ENCODE measurements at regions not wholly inside any gene's neighbourhood (a gene's known extent, or its start where the extent isn't known, plus 50 kb on each side); places are given as distances from the start of the nearest gene placed in this dataset.
A peak's percentile ranks its signal among the peaks of the same experiment; 100 is the strongest.

DNA sequence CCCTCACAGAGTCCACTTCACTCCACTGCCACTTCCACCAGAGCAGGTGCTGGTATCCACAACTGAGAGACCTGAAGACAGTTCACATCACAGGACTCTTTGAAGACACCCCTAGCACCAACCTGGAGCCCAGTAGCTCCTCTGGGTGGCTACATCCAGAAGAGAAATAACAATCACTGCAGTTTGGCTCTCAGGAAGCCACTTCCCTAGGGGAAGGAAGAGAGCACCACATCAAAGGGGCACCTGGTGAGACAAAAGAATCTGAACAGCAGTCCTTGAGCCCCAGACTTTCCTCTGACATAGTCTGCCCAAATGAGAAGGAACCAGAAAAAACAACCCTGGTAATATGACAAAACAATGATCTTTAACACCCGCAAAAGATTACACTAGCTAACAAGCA lies 113.2 kb downstream of the TENT5C start:
- no peak overlapping the region for H3K4ac ChIP-seq (ENCODE audit: low read depth in 1 of 2, low read length in 2 of 2)
- no peaks in the 10 kb centered on the region for H3K36me3 ChIP-seq (ENCODE audit: control insufficient read depth in 1 of 2, insufficient read depth in 2 of 2, low read depth in 1 of 2, low read length in 2 of 2)
- peaks cover 0 to under 1% of the 10 kb centered on the region in 2 experiments for H3K27me3 ChIP-seq (ENCODE audit: control insufficient read depth in 1 of 2, insufficient read depth in 1 of 2, low read length in 2 of 2)
- no peak overlapping the region for H2BK12ac ChIP-seq (ENCODE audit: low read length in 2 of 2)
- no peak overlapping the region for H3K27ac ChIP-seq (ENCODE audit: low read length, poor library complexity, severe bottlenecking)
- no peak overlapping the region for H2AK5ac ChIP-seq (ENCODE audit: low read length, severe bottlenecking)
- no peak overlapping the region for H3K14ac ChIP-seq (ENCODE audit: low read length in 2 of 2)
- WGBS = no CpG with 5 or more reads among the region's 1 CpG
- H4K91ac ChIP-seq (ENCODE audit: low read length) = no peak overlapping the region
- no peak overlapping the region for H3K9ac ChIP-seq (ENCODE audit: low read length)
- no peaks in the 10 kb centered on the region for H3K79me1 ChIP-seq (replicated peaks; ENCODE audit: low read length, poor library complexity, severe bottlenecking)
- no peak overlapping the region for H3K18ac ChIP-seq (ENCODE audit: low read depth in 1 of 2, low read length in 2 of 2)
- no peaks in the 10 kb centered on the region for H3K4me1 ChIP-seq (ENCODE audit: control insufficient read depth, insufficient read depth, low read depth, low read length)
- no peak for DNase-seq
- no peak overlapping the region for H4K8ac ChIP-seq (ENCODE audit: low read length)
- H3K23ac ChIP-seq (ENCODE audit: low read length in 2 of 2) = no peak overlapping the region
- no peak overlapping the region for H3K4me3 ChIP-seq (ENCODE audit: insufficient read depth in 1 of 2, low read depth in 1 of 2, low read length in 2 of 2)
- H3K9me3 ChIP-seq (ENCODE audit: control insufficient read depth, low read length) = peaks cover 3% of the 10 kb centered on the region
- no peak overlapping the region for H3K4me2 ChIP-seq (ENCODE audit: low read length, poor library complexity, severe bottlenecking)
- no peak overlapping the region for H2BK5ac ChIP-seq (ENCODE audit: low read depth, low read length, poor library complexity, severe bottlenecking)
- no peak overlapping the region for H2BK15ac ChIP-seq (ENCODE audit: low read depth, poor library complexity, severe bottlenecking)
- no peak overlapping the region for H2BK120ac ChIP-seq (ENCODE audit: low read depth, low read length)
- H2AFZ ChIP-seq (ENCODE audit: low read depth, low read length) = no peak overlapping the region

DNA sequence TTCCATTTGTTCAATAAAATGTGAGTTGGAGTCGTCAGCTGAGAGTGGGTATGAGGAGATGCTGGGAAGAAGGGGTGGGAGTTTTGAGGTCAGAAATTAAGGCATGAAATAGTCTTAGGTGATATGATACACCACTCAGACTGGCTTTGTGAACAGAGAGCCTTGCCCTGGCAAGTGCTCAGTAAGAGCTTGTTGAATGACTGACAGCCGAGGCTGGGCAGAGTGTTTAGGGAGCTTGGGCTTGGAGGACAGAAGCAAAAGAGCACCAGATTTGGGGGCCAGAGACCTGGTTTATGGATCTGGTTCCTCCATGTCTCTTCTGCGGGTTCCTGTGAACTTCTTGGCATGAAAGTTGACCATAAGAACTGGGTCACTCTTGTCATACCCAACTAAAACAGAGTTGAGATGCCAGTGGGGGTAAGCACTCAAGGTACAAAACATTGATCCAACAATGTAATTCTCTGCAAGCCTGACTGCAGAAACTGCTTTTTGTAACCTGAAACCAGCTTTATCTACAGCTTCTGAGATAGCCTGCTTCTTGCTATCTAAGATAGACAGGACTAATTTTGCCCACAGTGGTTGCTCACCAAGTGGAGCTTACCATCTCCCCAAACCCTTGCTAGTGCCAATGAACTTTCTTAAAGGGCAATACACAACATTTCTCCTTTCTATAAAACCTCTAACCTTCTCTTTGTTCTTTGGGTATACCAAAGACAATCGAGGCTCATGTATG lies 126.4 kb downstream of the TENT5C start:
- Histone ChIP-seq H2AK5ac (ENCODE audit: low read length, severe bottlenecking) (no peak overlapping the region), H4K8ac (ENCODE audit: low read length) (no peak overlapping the region), H3K4me2 (ENCODE audit: low read length, poor library complexity, severe bottlenecking) (no peak overlapping the region), H3K27ac (ENCODE audit: low read length, poor library complexity, severe bottlenecking) (no peak overlapping the region), H2BK5ac (ENCODE audit: low read depth, low read length, poor library complexity, severe bottlenecking) (no peak overlapping the region), H2AFZ (ENCODE audit: low read depth, low read length) (no peak overlapping the region), H3K27me3 (ENCODE audit: control insufficient read depth in 1 of 2, insufficient read depth in 1 of 2, low read length in 2 of 2) (no peaks in the 10 kb centered on the region), H2BK120ac (ENCODE audit: low read depth, low read length) (no peak overlapping the region), H3K4me3 (ENCODE audit: insufficient read depth in 1 of 2, low read depth in 1 of 2, low read length in 2 of 2) (no peak overlapping the region), H3K4ac (ENCODE audit: low read depth in 1 of 2, low read length in 2 of 2) (no peak overlapping the region), H2BK12ac (ENCODE audit: low read length in 2 of 2) (no peak overlapping the region), H3K14ac (ENCODE audit: low read length in 2 of 2) (no peak overlapping the region), H2BK15ac (ENCODE audit: low read depth, poor library complexity, severe bottlenecking) (no peak overlapping the region), H3K9me3 (ENCODE audit: control insufficient read depth, low read length) (peaks cover 9% of the 10 kb centered on the region), H3K36me3 (ENCODE audit: control insufficient read depth in 1 of 2, insufficient read depth in 2 of 2, low read depth in 1 of 2, low read length in 2 of 2) (no peaks in the 10 kb centered on the region), H3K18ac (ENCODE audit: low read depth in 1 of 2, low read length in 2 of 2) (peak overlapping the region in 1 of 2 experiments; percentile 9), H4K91ac (ENCODE audit: low read length) (no peak overlapping the region), H3K23ac (ENCODE audit: low read length in 2 of 2) (no peak overlapping the region), H3K4me1 (ENCODE audit: control insufficient read depth, insufficient read depth, low read depth, low read length) (peaks cover 3% of the 10 kb centered on the region), H3K9ac (ENCODE audit: low read length) (no peak overlapping the region), H3K79me1 (replicated peaks; ENCODE audit: low read length, poor library complexity, severe bottlenecking) (no peaks in the 10 kb centered on the region)
- 89% methylated on average over 4 of the region's 4 CpGs for WGBS
- DNase-seq = no peak

- H4K91ac ChIP-seq (ENCODE audit: low read length) = peak overlapping the region; percentile 83
- H3K23ac ChIP-seq (ENCODE audit: low read length in 2 of 2) = no peak overlapping the region
- no peak overlapping the region for H2BK15ac ChIP-seq (ENCODE audit: low read depth, poor library complexity, severe bottlenecking)
- no peak overlapping the region for H3K27ac ChIP-seq (ENCODE audit: low read length, poor library complexity, severe bottlenecking)
- no peak overlapping the region for H3K18ac ChIP-seq (ENCODE audit: low read depth in 1 of 2, low read length in 2 of 2)
- H2BK120ac ChIP-seq (ENCODE audit: low read depth, low read length) = peak overlapping the region; percentile 34
- peaks cover 3% of the 10 kb centered on the region for H3K4me1 ChIP-seq (ENCODE audit: control insufficient read depth, insufficient read depth, low read depth, low read length)
- no peak overlapping the region for H3K4me3 ChIP-seq (ENCODE audit: insufficient read depth in 1 of 2, low read depth in 1 of 2, low read length in 2 of 2)
- no peak overlapping the region for H3K9ac ChIP-seq (ENCODE audit: low read length)
- no peak overlapping the region for H3K14ac ChIP-seq (ENCODE audit: low read length in 2 of 2)
- no peak overlapping the region for H2AK5ac ChIP-seq (ENCODE audit: low read length, severe bottlenecking)
- H3K4ac ChIP-seq (ENCODE audit: low read depth in 1 of 2, low read length in 2 of 2) = no peak overlapping the region
- no peak overlapping the region for H2AFZ ChIP-seq (ENCODE audit: low read depth, low read length)
- H3K4me2 ChIP-seq (ENCODE audit: low read length, poor library complexity, severe bottlenecking) = no peak overlapping the region
- peak overlapping the region in 1 of 2 experiments; percentile 77 for H2BK12ac ChIP-seq (ENCODE audit: low read length in 2 of 2)
- no peaks in the 10 kb centered on the region for H3K79me1 ChIP-seq (replicated peaks; ENCODE audit: low read length, poor library complexity, severe bottlenecking)
- no peak overlapping the region for H4K8ac ChIP-seq (ENCODE audit: low read length)
- WGBS = 84% methylated on average over 7 of the region's 7 CpGs
- DNase-seq = no peak
- H2BK5ac ChIP-seq (ENCODE audit: low read depth, low read length, poor library complexity, severe bottlenecking) = peak overlapping the region; percentile 48
- H3K36me3 ChIP-seq (ENCODE audit: control insufficient read depth in 1 of 2, insufficient read depth in 2 of 2, low read depth in 1 of 2, low read length in 2 of 2) = no peaks in the 10 kb centered on the region
- H3K27me3 ChIP-seq (ENCODE audit: control insufficient read depth in 1 of 2, insufficient read depth in 1 of 2, low read length in 2 of 2) = no peaks in the 10 kb centered on the region
- H3K9me3 ChIP-seq (ENCODE audit: control insufficient read depth, low read length) = peaks cover 6% of the 10 kb centered on the region
Measured at GRCh38 chr1:117732956-117733355, 127.1 kb downstream of the TENT5C start.

GRCh38 chr1:117734403-117734802 lies 128.6 kb downstream of the TENT5C start:
- H3K4me3 ChIP-seq (ENCODE audit: insufficient read depth in 1 of 2, low read depth in 1 of 2, low read length in 2 of 2) = peak overlapping the region in 1 of 2 experiments; percentile 73
- peak overlapping the region in 1 of 2 experiments; percentile 89 for H3K23ac ChIP-seq (ENCODE audit: low read length in 2 of 2)
- no peaks in the 10 kb centered on the region for H3K27me3 ChIP-seq (ENCODE audit: control insufficient read depth in 1 of 2, insufficient read depth in 1 of 2, low read length in 2 of 2)
- H3K4me1 ChIP-seq (ENCODE audit: control insufficient read depth, insufficient read depth, low read depth, low read length) = peaks cover 3% of the 10 kb centered on the region
- H2BK12ac ChIP-seq (ENCODE audit: low read length in 2 of 2) = peak overlapping the region; percentile 67 to 90
- H3K27ac ChIP-seq (ENCODE audit: low read length, poor library complexity, severe bottlenecking) = no peak overlapping the region
- H3K4ac ChIP-seq (ENCODE audit: low read depth in 1 of 2, low read length in 2 of 2) = peak overlapping the region; percentile 78 to 83
- no peaks in the 10 kb centered on the region for H3K36me3 ChIP-seq (ENCODE audit: control insufficient read depth in 1 of 2, insufficient read depth in 2 of 2, low read depth in 1 of 2, low read length in 2 of 2)
- H3K4me2 ChIP-seq (ENCODE audit: low read length, poor library complexity, severe bottlenecking) = no peak overlapping the region
- peak overlapping the region; percentile 52 to 79 for H3K18ac ChIP-seq (ENCODE audit: low read depth in 1 of 2, low read length in 2 of 2)
- peak overlapping the region; percentile 57 for H2BK15ac ChIP-seq (ENCODE audit: low read depth, poor library complexity, severe bottlenecking)
- H2AFZ ChIP-seq (ENCODE audit: low read depth, low read length) = peak overlapping the region; percentile 83
- peak overlapping the region; percentile 98 for H4K8ac ChIP-seq (ENCODE audit: low read length)
- DNase-seq = no peak
- H2BK120ac ChIP-seq (ENCODE audit: low read depth, low read length) = no peak overlapping the region
- H3K9ac ChIP-seq (ENCODE audit: low read length) = peak overlapping the region; percentile 90
- peak overlapping the region in 1 of 2 experiments; percentile 18 for H3K14ac ChIP-seq (ENCODE audit: low read length in 2 of 2)
- H3K79me1 ChIP-seq (replicated peaks; ENCODE audit: low read length, poor library complexity, severe bottlenecking) = no peaks in the 10 kb centered on the region
- peak overlapping the region; percentile 91 for H4K91ac ChIP-seq (ENCODE audit: low read length)
- no peak overlapping the region for H2BK5ac ChIP-seq (ENCODE audit: low read depth, low read length, poor library complexity, severe bottlenecking)
- peak overlapping the region; percentile 17 for H2AK5ac ChIP-seq (ENCODE audit: low read length, severe bottlenecking)
- WGBS = 81% methylated on average over 3 of the region's 3 CpGs
- no peaks in the 10 kb centered on the region for H3K9me3 ChIP-seq (ENCODE audit: control insufficient read depth, low read length)

Measured in mesenchymal stem cell (in vitro differentiated cells and primary cell).